ENCODE measurements at regions not wholly inside any gene's neighbourhood (a gene's known extent, or its start where the extent isn't known, plus 50 kb on each side); places are given as distances from the start of the nearest gene placed in this dataset.

GRCh38 chr11:70876685-70877084, 375.7 kb downstream of the SHANK2 start:
- no peaks in the 10 kb centered on the region for H3K36me3 Mint-ChIP-seq (ENCODE audit: low read depth)
- DNase-seq (no peak), ATAC-seq (ENCODE audit: low read depth) (no peak)
- TF ChIP-seq CTCF (IDR thresholded peaks at IDR 0.05) = no peak
- H3K27ac Mint-ChIP-seq = no peak overlapping the region
- POLR2A ChIA-PET = no interaction called here
- CTCF ChIA-PET = no interaction called here
- intact Hi-C loops (cut with micrococcal nuclease) = no loop called here
- no peaks in the 10 kb centered on the region for H3K4me1 Mint-ChIP-seq
- peaks cover 2% of the 10 kb centered on the region for H3K27me3 Mint-ChIP-seq
- no peaks in the 10 kb centered on the region for H3K9me3 Mint-ChIP-seq
- H3K4me3 Mint-ChIP-seq = no peak overlapping the region

GRCh38 chr11:70877151-70877550, 375.2 kb downstream of the SHANK2 start:
- H3K27me3 Mint-ChIP-seq = peaks cover 2% of the 10 kb centered on the region
- no peak for ATAC-seq (ENCODE audit: low read depth)
- no peaks in the 10 kb centered on the region for H3K36me3 Mint-ChIP-seq (ENCODE audit: low read depth)

GRCh38 chr11:70878366-70878765, 374.0 kb downstream of the SHANK2 start:
- Mint-ChIP-seq H3K27ac (no peak overlapping the region), H3K9me3 (no peaks in the 10 kb centered on the region), H3K4me1 (no peaks in the 10 kb centered on the region), H3K36me3 (ENCODE audit: low read depth) (no peaks in the 10 kb centered on the region), H3K27me3 (peaks cover 2% of the 10 kb centered on the region), H3K4me3 (no peak overlapping the region)
- DNase-seq (no peak), ATAC-seq (ENCODE audit: low read depth) (no peak)
- POLR2A ChIA-PET = no interaction called here
- CTCF ChIA-PET = no interaction called here
- no peak for TF ChIP-seq CTCF (IDR thresholded peaks at IDR 0.05)
- intact Hi-C loops (cut with micrococcal nuclease) = no loop called here

More at GRCh38 chr11:70877151-70877550, 375.2 kb downstream of the SHANK2 start:
- ChIA-PET CTCF (no interaction called here), POLR2A (no interaction called here)
- no peak overlapping the region for H3K4me3 Mint-ChIP-seq
- TF ChIP-seq CTCF (IDR thresholded peaks at IDR 0.05) = no peak
- H3K4me1 Mint-ChIP-seq = no peaks in the 10 kb centered on the region
- DNase-seq = no peak
- intact Hi-C loops (cut with micrococcal nuclease) = no loop called here
- no peak overlapping the region for H3K27ac Mint-ChIP-seq
- H3K9me3 Mint-ChIP-seq = no peaks in the 10 kb centered on the region

GRCh38 chr11:70879601-70880285, 372.6 kb downstream of the SHANK2 start:
- ChIA-PET POLR2A (no interaction called here), CTCF (no interaction called here)
- H3K4me3 Mint-ChIP-seq = no peak overlapping the region
- intact Hi-C loops (cut with micrococcal nuclease) = no loop called here
- no peaks in the 10 kb centered on the region for H3K9me3 Mint-ChIP-seq
- H3K27me3 Mint-ChIP-seq = no peaks in the 10 kb centered on the region
- ATAC-seq (ENCODE audit: low read depth) (no peak), DNase-seq (no peak)
- H3K36me3 Mint-ChIP-seq (ENCODE audit: low read depth) = no peaks in the 10 kb centered on the region
- H3K4me1 Mint-ChIP-seq = no peaks in the 10 kb centered on the region
- no peak for TF ChIP-seq CTCF (IDR thresholded peaks at IDR 0.05)
- H3K27ac Mint-ChIP-seq = no peak overlapping the region

- no peak overlapping the region for H3K27ac Mint-ChIP-seq
- no peak overlapping the region for H3K4me3 Mint-ChIP-seq
- no peak for TF ChIP-seq CTCF (IDR thresholded peaks at IDR 0.05)
- ATAC-seq (ENCODE audit: low read depth) = no peak
- H3K4me1 Mint-ChIP-seq = no peaks in the 10 kb centered on the region
- H3K9me3 Mint-ChIP-seq = no peaks in the 10 kb centered on the region
- no peak for DNase-seq
- POLR2A ChIA-PET = no interaction called here
- H3K36me3 Mint-ChIP-seq (ENCODE audit: low read depth) = no peaks in the 10 kb centered on the region
- intact Hi-C loops (cut with micrococcal nuclease) = no loop called here
- H3K27me3 Mint-ChIP-seq = peaks cover 2% of the 10 kb centered on the region
- CTCF ChIA-PET = no interaction called here
Measured at GRCh38 chr11:70880416-70880815, 372.0 kb downstream of the SHANK2 start.
